Lower leg skin (tissue), 4 donors: ENCODE measurements at regions not wholly inside any gene's neighbourhood (a gene's known extent, or its start where the extent isn't known, plus 50 kb on each side); places are given as distances from the start of the nearest gene placed in this dataset.

Experiments used
- DNase-seq, 2 donors: peaks; one replicate each; pipeline ENCODE4 v3.0.0-alpha.2; 2019; ENCODE audit warnings: low spot score in 2 of 2
- H3K4me3 ChIP-seq: fragments of 200-600 bp; sonication (generic); 2 replicates; pipeline ENCODE4 v1.5.1; 2017; ENCODE audit warnings: mild to moderate bottlenecking, low read depth; ENCODE audit not compliant: poor library complexity, severe bottlenecking
- CTCF ChIP-seq, 3 donors: fragments of 450-650 bp; IDR thresholded peaks; one replicate each; pipeline ENCODE4 v1.5.1; 2016; ENCODE audit warnings: antibody characterized with exemption in 3 of 3, mild to moderate bottlenecking in 3 of 3, moderate library complexity in 2 of 3
- POLR2A ChIP-seq, 2 donors: fragments of 450-650 bp; IDR thresholded peaks; one replicate each; pipeline ENCODE4 v1.6.1; 2016 to 2017; ENCODE audit warnings: antibody characterized with exemption in 2 of 2, mild to moderate bottlenecking in 1 of 2, moderate library complexity in 1 of 2
- WGBS, 2 donors: methylation state at CpG; one replicate each; pipeline ENCODE4 v1.1.5; 2018; 5-methylcytosine and 5-hydroxymethylcytosine counted together
- intact Hi-C: fragments of 100-400 bp; cut with DNase I; formaldehyde crosslinking; loops from one replicate; pipeline ENCODE4 v1.15.0; 2023; ENCODE audit warnings: low total_unique reads

- TF ChIP-seq CTCF (IDR thresholded peaks at IDR 0.05) (no peak), POLR2A (IDR thresholded peaks at IDR 0.05) (no peak)
- intact Hi-C loops = no loop called here
- 47 to 56% methylated on average over 5 of the region's 5 CpGs for WGBS, 2 donors
- no peak overlapping the region for H3K4me3 ChIP-seq
- no peak for DNase-seq
Measured at GRCh38 chr12:25730489-25731349, 177.6 kb upstream of the LMNTD1 start.

- no peak overlapping the region for H3K4me3 ChIP-seq
- intact Hi-C loops = no loop called here
- WGBS, 2 donors = 91 to 100% methylated on average over 1 of the region's 1 CpG
- TF ChIP-seq POLR2A (IDR thresholded peaks at IDR 0.05) (no peak), CTCF (IDR thresholded peaks at IDR 0.05) (no peak)
- DNase-seq = no peak
Measured at GRCh38 chr12:25733541-25733940, 180.5 kb upstream of the LMNTD1 start.

- intact Hi-C loops = no loop called here
- H3K4me3 ChIP-seq = no peak overlapping the region
- WGBS, 2 donors = 74 to 81% methylated on average over 1 of the region's 1 CpG
- no peak for DNase-seq
- no peak for TF ChIP-seq POLR2A (IDR thresholded peaks at IDR 0.05)
- no peak for TF ChIP-seq CTCF (IDR thresholded peaks at IDR 0.05)
Measured at GRCh38 chr12:25734529-25735180, 181.6 kb upstream of the LMNTD1 start.

- no peak overlapping the region for H3K4me3 ChIP-seq
- 89 to 91% methylated on average over 1 of the region's 1 CpG for WGBS, 2 donors
- intact Hi-C loops = no loop called here
- TF ChIP-seq CTCF (IDR thresholded peaks at IDR 0.05) (no peak), POLR2A (IDR thresholded peaks at IDR 0.05) (no peak)
- DNase-seq = no peak
Measured at GRCh38 chr12:25740617-25741016, 187.5 kb upstream of the LMNTD1 start.

- TF ChIP-seq POLR2A (IDR thresholded peaks at IDR 0.05) = no peak
- DNase-seq = no peak
- H3K4me3 ChIP-seq = no peak overlapping the region
- 89 to 91% methylated on average over 1 of the region's 1 CpG for WGBS, 2 donors
- intact Hi-C loops = no loop called here
Measured at GRCh38 chr12:25741917-25742316, 188.8 kb upstream of the LMNTD1 start.

GRCh38 chr12:25743679-25744215 is 190.7 kb upstream of the LMNTD1 start:
- TF ChIP-seq POLR2A (IDR thresholded peaks at IDR 0.05) = no peak
- no peak for TF ChIP-seq CTCF (IDR thresholded peaks at IDR 0.05)
- intact Hi-C loops = no loop called here
- DNase-seq = no peak
- H3K4me3 ChIP-seq = no peak overlapping the region
- WGBS, 2 donors = 70 to 73% methylated on average over 5 of the region's 5 CpGs
